ENCODE measurements at regions not wholly inside any gene's neighbourhood (a gene's known extent, or its start where the extent isn't known, plus 50 kb on each side); places are given as distances from the start of the nearest gene placed in this dataset.
"Not testable (repeated sequence)": the region's sequence is repeated elsewhere in the genome, so short reads cannot be mapped to it uniquely, and the experiment has no call there.

DNA sequence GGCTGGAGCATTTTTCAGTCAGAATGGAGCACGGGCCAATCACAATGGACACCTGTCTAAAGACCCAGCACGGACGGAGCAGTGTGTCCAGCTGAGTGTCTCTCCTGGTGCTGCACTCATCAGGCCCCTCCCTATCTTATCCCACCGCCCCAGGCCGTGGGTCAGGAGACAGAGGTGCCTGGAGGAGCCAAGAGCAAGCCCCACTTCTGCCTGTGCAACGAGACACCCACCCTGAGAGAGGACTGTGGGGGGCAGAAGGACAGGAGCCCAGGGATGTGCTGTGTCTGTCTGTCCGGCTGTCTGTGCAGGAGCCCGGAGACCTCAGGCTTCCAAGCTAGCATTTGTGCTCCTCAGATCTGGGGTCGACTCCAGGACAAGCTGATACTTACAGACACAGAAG, 69.6 kb upstream of the SFSWAP start:
- H3K36me3 ChIP-seq: no peaks in the 10 kb centered on the region
- H3K9me3 ChIP-seq: no peaks in the 10 kb centered on the region
- no peaks in the 10 kb centered on the region; the same call in 1 of the 2 replicates for H3K27me3 ChIP-seq
- no peak overlapping the region for H3K4me3 ChIP-seq
- DNase-seq: no peak

DNA sequence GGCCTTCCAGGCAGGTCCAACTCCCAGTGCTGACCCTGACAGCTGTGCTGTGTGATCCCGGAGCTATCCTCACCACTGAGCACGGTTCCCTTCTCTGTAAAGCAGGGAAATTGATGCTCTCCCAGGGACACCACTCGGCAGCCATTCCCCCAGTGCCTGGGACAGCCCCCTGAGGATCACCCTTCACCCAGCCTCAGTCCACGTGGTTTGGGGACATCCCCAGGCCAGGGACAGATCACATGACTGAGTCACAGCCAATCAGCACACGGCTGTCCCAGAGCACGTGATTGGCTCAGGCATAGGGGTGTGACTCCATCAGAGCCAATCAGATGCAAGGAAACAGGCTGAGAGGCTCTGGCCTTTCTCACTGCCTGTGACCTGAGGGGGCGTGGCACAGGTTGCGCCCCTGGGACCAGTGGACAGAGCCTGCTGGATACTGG, 68.8 kb upstream of the SFSWAP start:
- Histone ChIP-seq H3K9me3 (no peaks in the 10 kb centered on the region), H3K4me3 (no peak overlapping the region), H3K27me3 (no peaks in the 10 kb centered on the region; the same call in 1 of the 2 replicates), H3K36me3 (no peaks in the 10 kb centered on the region)
- DNase-seq: peak; percentile 21

DNA sequence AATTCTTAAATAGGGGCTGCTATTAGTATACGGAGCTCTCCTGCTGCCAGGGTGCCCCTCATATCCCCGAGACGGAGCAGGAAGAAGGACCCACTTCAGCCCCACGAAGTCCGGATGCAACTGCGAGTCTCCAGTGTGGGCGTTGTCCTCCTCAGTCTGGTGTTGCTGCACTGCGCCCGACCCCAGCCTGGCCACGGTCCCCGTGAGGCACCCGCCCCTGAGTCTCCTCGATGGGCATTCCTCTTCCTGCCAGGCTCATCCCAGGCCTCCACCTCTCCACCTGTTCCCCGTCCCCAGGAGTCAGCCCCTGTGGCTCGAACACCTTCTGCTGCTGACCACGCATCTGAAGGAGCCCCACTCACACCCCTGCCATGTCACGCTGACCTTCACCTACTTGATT, 68.1 kb upstream of the SFSWAP start:
- no peak for DNase-seq
- H3K9me3 ChIP-seq: no peaks in the 10 kb centered on the region
- no peak overlapping the region for H3K4me3 ChIP-seq
- H3K27me3 ChIP-seq: no peaks in the 10 kb centered on the region; the same call in 1 of the 2 replicates
- H3K36me3 ChIP-seq: no peaks in the 10 kb centered on the region

DNA sequence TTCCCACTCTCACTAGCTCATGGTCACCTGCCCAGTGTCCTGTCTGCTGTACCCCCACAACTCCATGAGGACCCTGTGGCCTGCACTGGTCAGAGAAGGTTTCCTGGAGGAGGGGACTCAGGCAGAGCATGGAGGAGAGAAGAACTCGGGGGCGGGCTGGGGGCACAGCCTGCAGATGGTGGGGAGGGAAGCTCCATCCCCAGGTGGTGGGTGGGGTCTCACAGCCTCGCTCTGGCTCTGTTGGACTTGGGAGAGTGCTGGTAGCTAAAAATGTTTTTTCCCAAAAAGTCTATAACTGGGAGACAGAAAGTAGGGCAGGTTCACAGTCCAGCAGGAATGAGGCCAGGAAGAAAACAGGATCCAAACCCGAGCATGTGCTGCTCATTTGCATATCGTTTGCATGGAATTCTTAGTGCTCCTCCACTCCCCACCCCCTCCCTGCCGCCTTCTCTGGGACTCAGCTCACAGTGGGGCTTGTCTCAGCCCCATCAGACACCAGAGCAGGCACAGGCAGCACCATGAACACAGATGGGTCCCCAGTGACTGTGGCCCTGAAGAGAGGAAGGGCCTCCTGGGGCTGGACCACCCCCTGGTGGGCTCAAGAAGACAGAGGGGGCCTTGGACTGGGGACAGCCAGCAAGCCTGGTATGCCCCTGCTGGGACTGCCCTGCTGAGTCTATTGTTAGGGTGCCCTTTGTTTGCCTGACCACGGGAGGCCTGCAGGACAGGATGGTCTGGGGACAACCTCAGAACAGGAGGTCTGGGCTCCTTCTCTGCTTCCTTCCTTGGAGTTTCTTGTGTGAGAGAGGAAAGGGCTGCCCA, 67.0 kb upstream of the SFSWAP start:
- DNase-seq: no peak
- no peaks in the 10 kb centered on the region for H3K36me3 ChIP-seq
- H3K9me3 ChIP-seq: no peaks in the 10 kb centered on the region
- H3K27me3 ChIP-seq: no peaks in the 10 kb centered on the region
- no peak overlapping the region for H3K4me3 ChIP-seq

DNA sequence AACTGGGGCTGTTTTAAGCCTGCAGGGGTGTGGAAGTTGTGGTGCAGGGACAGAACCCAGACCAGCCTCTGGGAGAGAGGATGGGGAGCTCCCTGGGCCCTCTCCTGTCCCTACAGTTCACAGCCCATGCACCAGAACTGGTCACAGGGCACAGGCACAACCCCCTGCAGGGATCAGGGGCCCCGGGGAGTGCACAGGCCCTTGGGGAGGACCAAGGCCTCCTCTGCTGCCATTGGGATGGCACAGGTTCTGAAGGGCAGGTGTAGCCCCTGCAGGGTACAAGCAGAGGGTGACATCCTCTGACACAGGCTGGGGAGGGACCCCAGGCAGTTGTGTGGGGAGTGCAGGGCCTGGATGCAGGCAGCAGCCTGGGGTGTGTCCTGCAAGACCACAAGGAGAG, 66.4 kb upstream of the SFSWAP start:
- H3K9me3 ChIP-seq: no peaks in the 10 kb centered on the region
- H3K36me3 ChIP-seq: no peaks in the 10 kb centered on the region
- no peak for DNase-seq
- no peak overlapping the region for H3K4me3 ChIP-seq
- H3K27me3 ChIP-seq: no peaks in the 10 kb centered on the region

DNA sequence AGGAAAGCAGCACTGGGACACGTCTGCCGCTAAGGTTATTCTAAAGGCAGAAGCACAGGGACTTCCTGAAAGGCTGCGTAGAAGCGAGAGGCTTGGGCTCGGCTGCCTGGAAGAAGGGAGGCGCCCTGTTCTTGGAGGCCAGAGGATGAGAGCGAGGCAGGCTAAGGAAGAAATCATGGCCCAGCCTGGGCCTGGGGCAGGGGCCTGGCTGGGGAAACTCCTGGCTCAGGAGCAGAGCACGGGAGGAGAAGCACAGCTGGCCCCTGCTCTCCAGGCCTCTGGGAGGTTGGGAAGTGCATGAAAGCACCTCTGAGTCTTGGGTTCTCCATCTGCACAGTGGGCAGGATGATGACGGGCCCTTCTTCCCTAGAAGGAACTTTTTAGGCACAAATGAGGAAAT, 66.0 kb upstream of the SFSWAP start:
- not testable (repeated sequence) for H3K27me3 ChIP-seq, DNase-seq, H3K36me3 ChIP-seq, H3K9me3 ChIP-seq, H3K4me3 ChIP-seq

DNA sequence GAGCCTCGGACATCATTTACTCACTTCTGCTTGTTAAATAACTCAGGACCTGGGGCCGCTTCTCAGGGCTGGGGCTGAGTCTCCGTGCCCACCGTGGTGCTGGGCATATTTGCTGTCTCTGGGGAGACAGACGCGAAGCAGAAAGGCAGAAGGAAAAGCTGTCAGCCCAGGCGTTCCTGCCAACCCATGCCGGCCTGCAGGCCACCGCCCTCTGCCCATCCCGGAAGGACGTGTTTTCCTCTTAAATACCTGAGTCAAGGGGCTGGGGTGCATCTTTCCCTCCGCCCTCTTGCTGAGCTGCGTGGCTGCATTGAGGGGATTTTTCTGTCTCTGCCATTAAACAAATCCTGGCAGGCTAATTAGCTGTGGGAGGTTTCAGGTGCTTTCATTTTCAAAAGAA, 65.3 kb upstream of the SFSWAP start:
- not testable (repeated sequence) for H3K9me3 ChIP-seq, DNase-seq, H3K36me3 ChIP-seq

DNA sequence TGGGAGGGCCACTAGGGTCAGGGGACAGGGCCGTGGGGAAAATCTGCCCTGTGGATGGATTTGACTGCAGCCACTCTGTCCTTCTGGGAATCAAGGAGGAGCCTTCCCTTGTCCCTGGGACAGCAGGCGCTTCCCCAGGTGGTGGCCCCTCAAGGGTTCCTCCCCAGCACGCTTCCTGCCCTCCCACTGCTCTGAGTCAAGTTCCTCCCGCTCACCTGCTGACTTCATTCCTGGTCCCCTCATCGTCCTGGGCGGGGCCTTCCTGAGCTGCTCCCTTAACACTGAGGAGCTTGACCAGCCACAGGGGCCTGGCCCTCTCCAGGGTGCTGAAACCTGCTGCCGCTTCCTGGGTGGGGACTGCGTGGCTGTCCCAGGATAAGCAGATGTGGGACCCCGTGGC, 64.4 kb upstream of the SFSWAP start:
- H3K9me3 ChIP-seq, DNase-seq, H3K4me3 ChIP-seq, H3K36me3 ChIP-seq, H3K27me3 ChIP-seq: not testable (repeated sequence)

More for the DNA sequence above, 65.3 kb upstream of the SFSWAP start:
- H3K27me3 ChIP-seq, H3K4me3 ChIP-seq: not testable (repeated sequence)

DNA sequence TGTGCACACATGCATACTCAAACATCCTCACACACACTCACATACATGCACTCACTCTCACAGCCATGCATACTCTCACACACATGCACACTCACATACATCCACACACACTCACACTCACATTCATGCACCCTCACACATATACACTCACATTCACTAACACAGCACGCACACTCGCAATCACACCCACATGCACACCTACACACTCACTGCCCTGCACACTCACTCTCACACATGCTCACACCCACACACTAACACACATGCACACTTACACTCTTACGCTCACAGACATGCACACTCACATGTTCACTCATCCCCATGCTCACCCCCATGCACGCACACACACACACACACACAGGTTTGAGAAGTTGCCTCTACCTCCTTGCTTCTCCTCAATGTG, 63.2 kb upstream of the SFSWAP start:
- DNase-seq: no peak
- no peaks in the 10 kb centered on the region for H3K27me3 ChIP-seq
- H3K4me3 ChIP-seq: no peak overlapping the region
- no peaks in the 10 kb centered on the region for H3K9me3 ChIP-seq
- no peaks in the 10 kb centered on the region for H3K36me3 ChIP-seq

DNA sequence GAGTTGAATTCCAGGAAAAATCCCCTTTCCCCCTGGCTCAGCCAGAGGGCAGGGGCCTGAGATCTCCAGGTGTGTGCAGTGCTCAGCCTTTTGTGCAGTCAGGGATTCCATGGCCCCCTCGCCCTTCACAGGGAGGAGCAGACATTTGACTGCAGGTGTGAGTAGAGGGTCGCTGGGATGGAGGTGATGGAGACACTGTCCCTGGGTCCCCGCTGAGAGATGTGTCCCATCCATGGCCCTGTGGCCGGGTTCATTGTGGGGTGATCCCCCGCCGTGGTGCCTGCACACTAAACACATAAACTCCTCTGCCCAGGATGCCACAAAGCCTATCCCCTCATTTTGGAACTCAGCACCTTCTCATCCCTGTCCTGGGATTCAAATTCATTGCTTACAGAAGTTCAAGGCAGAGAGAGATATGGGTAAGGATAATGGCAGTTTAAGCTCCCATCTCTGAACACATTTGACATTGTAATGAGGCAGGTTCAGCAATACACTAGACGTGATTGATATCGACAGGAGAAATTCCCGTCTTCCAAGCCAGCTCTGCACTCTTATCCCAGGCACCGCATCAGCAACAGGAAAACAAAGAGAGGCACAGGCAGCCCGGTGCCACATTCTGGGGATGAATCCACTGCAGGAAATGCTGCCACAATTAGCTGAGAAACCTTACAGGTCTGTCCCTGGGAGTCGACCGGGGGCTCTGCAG, 55.3 kb upstream of the SFSWAP start:
- DNase-seq, H3K9me3 ChIP-seq: not testable (repeated sequence)

DNA sequence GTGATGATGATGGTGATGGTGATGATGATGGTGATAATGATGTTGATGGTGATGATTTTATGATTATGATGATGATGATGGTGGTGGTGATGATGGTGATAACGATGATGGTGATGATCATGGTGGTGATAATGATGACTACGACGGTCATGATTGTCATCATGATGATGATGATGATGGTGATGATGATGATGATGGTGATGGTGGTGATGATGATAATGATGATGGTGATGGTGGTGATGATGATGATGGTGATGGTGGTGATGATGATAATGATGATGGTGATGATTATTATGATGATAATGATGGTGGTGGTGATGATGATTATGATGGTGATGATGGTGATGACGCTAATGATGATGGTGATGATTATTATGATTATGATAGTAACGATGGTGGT, 54.1 kb upstream of the SFSWAP start:
- not testable (repeated sequence) for H3K36me3 ChIP-seq, H3K4me3 ChIP-seq, DNase-seq, H3K27me3 ChIP-seq, H3K9me3 ChIP-seq

More for the DNA sequence above, 55.3 kb upstream of the SFSWAP start:
- not testable (repeated sequence) for H3K27me3 ChIP-seq, H3K4me3 ChIP-seq, H3K36me3 ChIP-seq

DNA sequence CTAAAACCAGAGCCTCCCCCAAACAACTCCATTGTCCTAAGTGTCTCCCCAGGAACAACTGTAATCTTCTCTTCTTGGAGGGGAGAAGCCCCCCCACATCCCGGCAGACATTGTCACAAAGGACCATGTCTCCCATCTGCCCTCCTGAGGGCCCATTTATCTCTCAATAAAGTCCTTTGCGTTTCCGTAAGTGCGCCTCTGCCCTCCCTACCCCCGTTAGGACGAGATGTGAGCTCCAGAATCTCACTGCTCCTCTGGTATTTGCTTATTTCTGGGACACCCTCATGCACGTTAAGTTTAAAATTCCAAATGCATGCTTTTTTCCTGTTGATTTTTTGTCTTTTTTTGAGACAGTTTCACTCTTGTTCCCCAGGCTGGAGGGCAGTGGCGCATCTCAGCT, 52.3 kb upstream of the SFSWAP start:
- H3K9me3 ChIP-seq, H3K27me3 ChIP-seq: not testable (repeated sequence)

DNA sequence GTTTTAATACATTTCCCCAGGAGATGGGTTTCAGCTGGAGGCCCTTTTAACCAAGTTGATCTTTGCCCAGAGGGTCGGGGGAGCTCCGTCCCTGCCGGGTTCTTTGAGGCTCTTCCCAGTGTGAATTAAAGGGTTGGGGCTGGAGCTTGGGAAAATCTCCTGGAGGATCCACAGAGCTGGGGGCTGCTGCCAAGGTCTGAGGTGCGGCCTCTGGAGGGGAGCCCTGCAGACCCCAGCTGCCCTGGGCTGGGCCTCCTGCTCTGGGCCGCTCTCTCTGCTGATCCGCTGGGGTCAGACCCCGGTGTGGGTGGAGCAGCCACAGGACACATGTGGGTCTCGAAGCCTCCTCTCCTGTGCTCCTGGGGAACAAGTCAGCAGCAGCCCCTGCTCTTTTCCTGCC, 51.4 kb upstream of the SFSWAP start:
- not testable (repeated sequence) for H3K9me3 ChIP-seq, H3K27me3 ChIP-seq, H3K4me3 ChIP-seq, DNase-seq, H3K36me3 ChIP-seq

More for the DNA sequence above, 52.3 kb upstream of the SFSWAP start:
- H3K36me3 ChIP-seq, DNase-seq, H3K4me3 ChIP-seq: not testable (repeated sequence)

DNA sequence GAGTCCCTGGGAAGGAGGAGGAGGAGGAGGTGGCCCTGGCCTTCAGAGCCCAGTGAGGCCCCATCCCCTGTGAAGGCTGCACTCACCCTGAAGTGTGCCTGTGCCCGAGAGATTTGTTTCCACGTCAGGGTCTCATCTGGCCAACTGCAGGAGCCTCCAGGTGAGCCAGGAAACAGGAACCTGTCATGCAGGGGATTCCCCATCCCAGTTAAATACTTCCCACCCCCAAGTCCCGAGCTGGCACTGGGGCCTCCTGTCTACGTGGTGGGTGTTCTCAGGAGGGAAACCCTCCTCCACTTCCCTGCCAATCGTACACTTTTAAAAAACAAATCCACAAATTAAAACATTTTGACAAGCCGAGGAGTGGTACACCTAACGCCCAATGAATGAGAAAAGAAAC, 50.9 kb upstream of the SFSWAP start:
- H3K9me3 ChIP-seq, H3K27me3 ChIP-seq, H3K36me3 ChIP-seq, H3K4me3 ChIP-seq, DNase-seq: not testable (repeated sequence)

DNA sequence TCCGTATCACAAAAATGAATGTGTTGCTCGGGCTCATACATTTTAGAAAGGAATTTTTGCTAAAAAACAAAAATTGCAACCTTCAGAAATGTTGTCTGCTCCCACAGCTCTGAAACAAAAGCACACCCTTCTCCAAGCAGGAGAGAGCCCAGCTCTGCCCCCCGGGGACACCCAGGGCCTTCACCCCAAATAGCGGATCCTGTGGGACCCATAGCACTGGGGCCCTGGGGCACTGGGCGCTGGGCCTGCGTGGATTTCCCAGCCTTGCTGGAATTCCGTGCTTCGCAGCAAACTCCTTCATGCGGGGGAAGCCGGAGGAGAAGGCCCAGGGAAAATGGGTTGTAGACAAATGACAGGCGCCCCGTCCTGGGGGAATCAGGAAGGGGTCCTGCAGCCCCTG, 50.5 kb upstream of the SFSWAP start:
- H3K27me3 ChIP-seq, H3K9me3 ChIP-seq, H3K36me3 ChIP-seq, H3K4me3 ChIP-seq, DNase-seq: not testable (repeated sequence)
